Dermis microvascular lymphatic vessel endothelial cell (primary cell): ENCODE measurements at regions not wholly inside any gene's neighbourhood (a gene's known extent, or its start where the extent isn't known, plus 50 kb on each side); places are given as distances from the start of the nearest gene placed in this dataset.
"Not testable (repeated sequence)": the region's sequence is repeated elsewhere in the genome, so short reads cannot be mapped to it uniquely, and the experiment has no call there.

Source experiments
- DNase-seq, 2 donors: peaks; one replicate each; pipeline versions ENCODE4 v3.0.0 to v3.0.0-alpha.2; 2010; ENCODE audit warnings: low read depth in 2 of 2

- no peak for DNase-seq
These were observed 410.2 kb upstream of the CT83 start for GRCh38 chrX:116872931-116873330.

GRCh38 chrX:116863029-116863428 lies 400.3 kb upstream of the CT83 start:
- no peak for DNase-seq

DNA sequence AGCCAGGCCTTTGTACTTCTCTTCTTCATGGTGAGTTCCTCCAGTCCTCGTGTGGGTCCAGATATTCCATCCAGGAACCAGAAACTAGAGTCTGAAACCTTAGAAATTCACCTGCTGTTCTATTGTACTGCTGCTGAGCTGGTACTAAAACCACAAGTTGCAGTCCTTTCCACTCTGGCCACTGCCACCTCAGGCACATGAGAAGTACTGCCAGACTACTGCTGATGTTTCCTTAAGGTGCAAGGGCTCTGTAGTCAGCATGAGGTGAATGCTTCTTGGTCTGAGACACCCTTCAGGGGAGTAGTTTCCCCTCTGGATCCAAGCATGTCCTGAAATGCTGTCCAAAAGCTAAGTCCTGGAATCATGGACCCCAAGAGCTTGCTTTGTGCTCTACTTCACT lies 399.6 kb upstream of the CT83 start:
- no peak for DNase-seq

DNA sequence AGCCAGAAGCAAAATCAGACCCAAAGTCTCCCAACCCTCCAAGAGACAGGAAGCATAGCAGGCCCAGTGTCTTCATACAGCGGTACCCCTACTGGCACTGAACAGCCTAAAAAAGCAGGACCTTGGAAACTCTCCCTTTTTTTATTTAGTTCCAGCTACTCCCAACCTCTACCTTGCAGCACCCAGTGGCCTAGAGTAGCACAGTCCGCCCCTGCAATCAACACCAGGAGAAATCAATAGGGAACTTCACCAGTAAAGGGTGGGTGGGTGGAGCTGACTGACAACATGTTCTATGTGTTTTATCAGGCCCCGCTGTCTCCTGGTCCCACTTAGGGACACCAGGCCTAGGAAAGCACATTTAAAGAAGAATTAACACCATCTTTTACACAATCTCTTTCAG lies 378.5 kb upstream of the CT83 start:
- no peak for DNase-seq

- no peak for DNase-seq
These were observed 364.3 kb upstream of the CT83 start for GRCh38 chrX:116827063-116827462.

DNA sequence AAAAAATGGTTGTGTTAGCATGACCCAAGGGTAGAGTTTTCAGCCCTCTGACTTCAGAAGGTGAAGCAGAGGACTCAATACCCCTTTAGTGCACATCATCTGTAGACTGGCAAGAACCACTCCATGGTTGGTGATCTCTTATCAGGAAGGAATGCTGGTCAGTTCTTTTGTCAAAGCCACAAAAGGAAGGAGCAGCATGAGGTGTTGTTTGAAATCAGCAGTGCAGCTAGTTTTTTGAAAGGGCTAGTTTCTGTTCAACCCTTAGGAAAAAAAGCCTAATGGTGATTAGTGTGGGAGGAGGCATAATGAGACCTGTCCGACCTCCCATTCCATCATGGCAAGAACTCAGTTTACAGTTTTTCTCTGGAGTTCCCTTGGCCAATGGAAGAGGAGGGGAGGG lies 362.0 kb upstream of the CT83 start:
- DNase-seq, result no peak

- DNase-seq, result no peak
These were observed 360.9 kb upstream of the CT83 start for GRCh38 chrX:116823677-116824076.

GRCh38 chrX:116806288-116806802 lies 343.6 kb upstream of the CT83 start:
- no peak for DNase-seq

DNA sequence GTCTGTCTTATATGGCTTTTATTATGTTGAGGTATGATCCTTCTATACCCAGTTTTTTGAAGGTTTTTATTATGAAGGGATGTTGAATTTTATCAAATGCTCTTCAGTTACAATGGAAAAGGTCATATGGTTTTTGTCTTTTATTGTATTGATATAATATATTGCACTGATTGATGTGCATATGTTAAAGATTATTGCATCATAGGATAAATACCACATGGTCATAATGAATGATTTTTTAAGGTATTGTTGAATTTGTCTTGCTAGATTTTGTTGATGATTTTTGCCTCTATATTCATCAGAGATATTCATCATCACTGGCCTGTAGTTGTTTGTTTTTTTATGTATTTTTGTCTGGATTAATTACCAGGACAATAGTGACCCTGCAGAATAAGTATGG lies 339.2 kb upstream of the CT83 start:
- DNase-seq, result no peak

DNA sequence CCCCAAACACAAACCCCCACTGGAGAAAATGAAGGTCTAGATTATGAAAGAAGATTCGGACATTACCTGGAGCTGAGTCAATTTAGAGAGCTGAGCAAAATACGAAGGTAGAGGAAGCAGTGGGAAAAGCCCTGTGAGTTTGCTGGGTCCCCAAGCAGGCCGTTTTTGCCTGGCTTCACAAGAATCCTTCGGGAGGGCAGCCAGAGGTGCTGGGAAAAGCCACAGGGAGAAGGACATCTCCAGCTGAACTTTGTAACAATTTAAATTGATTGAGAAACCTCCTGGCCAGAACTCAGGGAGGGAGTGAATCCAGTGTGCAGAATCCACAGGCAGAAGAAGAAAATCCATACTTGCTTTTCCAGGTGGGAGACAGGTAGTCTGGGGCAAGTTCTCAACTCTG lies 319.1 kb upstream of the CT83 start:
- DNase-seq, result no peak

DNA sequence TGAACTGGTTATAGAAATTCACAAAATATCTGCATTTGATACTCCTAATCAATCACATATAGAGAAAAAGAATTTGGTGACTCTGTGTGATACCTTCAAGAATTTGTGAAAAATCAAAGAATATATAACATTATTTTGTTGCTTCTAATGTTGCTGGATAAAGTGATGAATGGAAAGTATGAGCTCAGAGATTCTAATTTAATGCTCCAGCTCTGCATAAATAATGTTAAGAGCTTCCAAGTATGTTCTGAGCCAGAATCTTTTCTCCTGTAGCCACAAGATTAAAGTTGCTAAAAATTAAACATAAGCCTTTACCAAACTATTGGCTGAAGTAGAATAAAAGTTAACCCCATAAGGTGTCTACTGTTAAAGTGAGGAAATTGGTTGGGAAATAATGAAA lies 294.7 kb upstream of the CT83 start:
- DNase-seq, result no peak

- no peak for DNase-seq
These were observed 294.2 kb upstream of the CT83 start for GRCh38 chrX:116756958-116757357.

GRCh38 chrX:116749943-116750342 lies 287.2 kb upstream of the CT83 start:
- DNase-seq, result no peak

GRCh38 chrX:116732214-116732613 lies 269.4 kb upstream of the CT83 start:
- no peak for DNase-seq

- DNase-seq, result no peak
These were observed 264.0 kb upstream of the CT83 start for GRCh38 chrX:116726806-116727205.

DNA sequence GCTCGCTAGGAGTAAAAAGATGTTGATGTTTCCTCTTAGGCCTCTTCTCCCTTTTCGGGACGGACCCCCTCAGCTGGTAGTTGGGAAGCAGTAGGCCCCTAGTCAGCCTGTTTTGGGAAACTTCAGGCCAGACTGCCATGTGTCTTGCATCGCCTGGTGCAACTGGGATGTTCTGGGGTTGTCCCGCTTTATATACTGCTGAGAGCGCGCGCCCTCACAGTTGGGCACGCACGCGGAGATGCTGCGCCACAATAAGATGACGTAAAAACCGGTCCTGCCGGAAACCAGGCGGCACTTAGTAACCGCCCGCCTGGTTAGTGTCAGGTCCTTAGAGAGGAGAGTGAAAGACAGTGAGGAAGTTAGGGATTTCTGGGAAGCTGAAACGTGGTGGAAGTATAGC lies 231.3 kb upstream of the CT83 start:
- DNase-seq, result no peak

GRCh38 chrX:116679544-116679943 lies 216.8 kb upstream of the CT83 start:
- DNase-seq, result not testable (repeated sequence)

GRCh38 chrX:116667346-116668134 lies 204.8 kb upstream of the CT83 start:
- no peak for DNase-seq

DNA sequence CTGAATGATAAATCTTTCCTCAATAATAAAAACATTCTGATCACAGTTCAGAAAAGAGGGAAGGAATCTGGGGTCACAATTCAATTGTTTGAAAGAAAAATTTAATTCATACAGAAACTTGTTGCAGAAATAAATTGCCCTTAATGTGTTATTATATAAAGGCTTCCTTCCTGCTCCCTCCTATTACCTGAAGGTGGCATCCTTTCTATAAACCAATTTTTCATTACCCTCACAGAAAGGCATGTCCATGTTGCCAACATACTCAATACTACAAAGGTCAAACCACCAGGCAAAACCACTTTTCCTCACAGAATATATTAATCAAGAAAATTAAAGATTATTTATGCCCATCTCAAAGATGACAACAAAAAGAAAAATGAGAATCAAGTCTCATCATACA lies 194.3 kb upstream of the CT83 start:
- DNase-seq, result no peak

DNA sequence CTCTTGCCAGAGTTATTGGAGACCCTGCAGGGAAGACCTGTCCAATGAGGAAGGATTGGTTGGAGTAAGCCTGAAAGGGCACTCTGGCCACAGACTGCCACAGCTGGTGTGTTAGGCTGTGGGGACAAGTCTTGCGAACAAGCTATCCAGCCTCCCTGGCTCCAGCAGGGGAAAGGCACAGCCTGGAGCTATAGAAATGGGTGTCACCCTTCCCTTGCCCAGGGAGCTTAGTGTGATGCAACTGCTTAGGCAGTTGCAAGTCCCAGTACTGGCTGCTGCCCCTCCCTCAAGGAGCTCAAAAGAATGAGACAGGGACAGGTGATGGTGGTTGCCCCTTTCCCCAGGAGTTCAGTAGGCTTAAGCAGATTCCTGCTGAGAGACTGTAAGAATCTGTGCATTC lies 165.7 kb upstream of the CT83 start:
- no peak for DNase-seq

GRCh38 chrX:116618546-116618945 lies 155.8 kb upstream of the CT83 start:
- DNase-seq, result no peak

- no peak for DNase-seq
These were observed 145.0 kb upstream of the CT83 start for GRCh38 chrX:116607776-116608175.

GRCh38 chrX:116605576-116605975 lies 142.8 kb upstream of the CT83 start:
- no peak for DNase-seq

DNA sequence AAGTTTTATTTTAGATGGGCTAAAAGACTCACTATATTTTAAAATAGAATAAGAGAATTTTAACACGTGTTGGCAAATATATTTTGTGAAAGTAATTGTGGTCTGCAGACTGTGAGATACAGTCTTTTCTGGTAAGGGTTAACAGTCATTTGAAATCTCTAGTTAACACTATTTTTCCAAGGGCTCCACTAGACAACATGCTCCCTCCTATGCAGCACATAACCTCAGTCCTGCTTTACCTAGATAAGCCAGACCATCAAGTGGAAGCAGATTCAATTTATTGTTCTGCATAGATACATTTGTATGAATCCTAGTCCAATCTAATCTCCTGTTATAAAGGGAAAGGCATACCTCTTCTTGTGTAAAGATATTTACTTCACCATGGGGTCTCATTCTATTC lies 133.2 kb upstream of the CT83 start:
- DNase-seq, result no peak
